A549 (cell line): ENCODE measurements at regions not wholly inside any gene's neighbourhood (a gene's known extent, or its start where the extent isn't known, plus 50 kb on each side); places are given as distances from the start of the nearest gene placed in this dataset.

Source experiments
- EP300 ChIP-seq, 2 experiments: fragments of >200 bp; sonication (Bioruptor Twin); formaldehyde crosslinking; IDR thresholded peaks; 2 replicates in 1 of 2; 3 replicates in 1 of 2; pipeline ENCODE4 v1.6.1; 2016 to 2017
- GATA3 ChIP-seq: IDR thresholded peaks from 2 replicates; pipeline ENCODE4 v1.6.1; 2012; ENCODE audit warnings: borderline replicate concordance
- PHF8 ChIP-seq: fragments of 200-600 bp; sonication (generic); IDR thresholded peaks from 2 replicates; pipeline ENCODE4 v1.6.1; 2016; ENCODE audit warnings: low read depth, mild to moderate bottlenecking, antibody characterized with exemption, moderate library complexity, borderline replicate concordance
- POLR2A ChIP-seq: IDR thresholded peaks from 2 replicates; pipeline ENCODE4 v1.6.1; 2012; ENCODE audit warnings: mild to moderate bottlenecking, low read length
- RAD21 ChIP-seq, 2 experiments: fragments of >200 bp in 1 of 2; sonication (Bioruptor Twin) in 1 of 2; formaldehyde crosslinking in 1 of 2; IDR thresholded peaks in 1 of 2; conservative IDR thresholded peaks in 1 of 2; 2 replicates in 1 of 2; 3 replicates in 1 of 2; pipeline ENCODE4 v1.6.1; 2012 to 2018; ENCODE audit warnings: inconsistent platforms in 1 of 2
- SMC3 ChIP-seq: fragments of >200 bp; sonication (Bioruptor Twin); formaldehyde crosslinking; IDR thresholded peaks from 3 replicates; pipeline ENCODE4 v1.6.1; 2018; ENCODE audit warnings: inconsistent platforms
- TF ChIP-seq, protein P1 (sequence below): fragments of >200 bp; sonication (Bioruptor Twin); formaldehyde crosslinking; IDR thresholded peaks from 3 replicates; pipeline ENCODE4 v1.5.1; 2016
- TF ChIP-seq, protein P2 (sequence below): fragments of 450-650 bp; IDR thresholded peaks from 2 replicates; pipeline ENCODE4 v1.6.1; 2014; ENCODE audit warnings: antibody characterized with exemption

DNA sequence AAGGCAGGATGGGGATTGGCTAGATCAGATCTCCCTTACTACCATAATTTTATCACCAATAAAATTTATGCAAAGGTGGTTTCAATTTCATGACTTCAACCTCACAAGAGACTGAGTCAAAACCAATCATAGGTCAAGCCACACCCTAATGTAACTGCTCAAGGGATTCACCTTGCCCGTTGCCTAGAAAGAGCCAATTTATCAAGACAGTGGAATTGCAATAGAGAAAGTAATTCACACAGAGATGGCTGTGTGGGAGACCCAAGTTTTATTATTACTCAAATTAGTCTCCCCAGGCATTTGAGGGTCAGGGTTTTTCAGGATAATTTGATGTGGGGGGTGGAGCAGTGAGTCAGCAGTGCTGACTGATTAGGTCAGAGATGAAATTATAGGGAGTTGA lies 340.6 kb downstream of the RND3 start:
- TF ChIP-seq SMC3 (no peak), POLR2A (no peak), RAD21 (conservative IDR thresholded peaks at IDR 0.05 in 1 of 2, IDR thresholded peaks at IDR 0.05 in 1 of 2) (no peak), EP300 (IDR thresholded peaks at IDR 0.05) (no peak), GATA3 (no peak), PHF8 (no peak)
- TF ChIP-seq, protein P1, sequence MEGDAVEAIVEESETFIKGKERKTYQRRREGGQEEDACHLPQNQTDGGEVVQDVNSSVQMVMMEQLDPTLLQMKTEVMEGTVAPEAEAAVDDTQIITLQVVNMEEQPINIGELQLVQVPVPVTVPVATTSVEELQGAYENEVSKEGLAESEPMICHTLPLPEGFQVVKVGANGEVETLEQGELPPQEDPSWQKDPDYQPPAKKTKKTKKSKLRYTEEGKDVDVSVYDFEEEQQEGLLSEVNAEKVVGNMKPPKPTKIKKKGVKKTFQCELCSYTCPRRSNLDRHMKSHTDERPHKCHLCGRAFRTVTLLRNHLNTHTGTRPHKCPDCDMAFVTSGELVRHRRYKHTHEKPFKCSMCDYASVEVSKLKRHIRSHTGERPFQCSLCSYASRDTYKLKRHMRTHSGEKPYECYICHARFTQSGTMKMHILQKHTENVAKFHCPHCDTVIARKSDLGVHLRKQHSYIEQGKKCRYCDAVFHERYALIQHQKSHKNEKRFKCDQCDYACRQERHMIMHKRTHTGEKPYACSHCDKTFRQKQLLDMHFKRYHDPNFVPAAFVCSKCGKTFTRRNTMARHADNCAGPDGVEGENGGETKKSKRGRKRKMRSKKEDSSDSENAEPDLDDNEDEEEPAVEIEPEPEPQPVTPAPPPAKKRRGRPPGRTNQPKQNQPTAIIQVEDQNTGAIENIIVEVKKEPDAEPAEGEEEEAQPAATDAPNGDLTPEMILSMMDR = no peak
- TF ChIP-seq, protein P2, sequence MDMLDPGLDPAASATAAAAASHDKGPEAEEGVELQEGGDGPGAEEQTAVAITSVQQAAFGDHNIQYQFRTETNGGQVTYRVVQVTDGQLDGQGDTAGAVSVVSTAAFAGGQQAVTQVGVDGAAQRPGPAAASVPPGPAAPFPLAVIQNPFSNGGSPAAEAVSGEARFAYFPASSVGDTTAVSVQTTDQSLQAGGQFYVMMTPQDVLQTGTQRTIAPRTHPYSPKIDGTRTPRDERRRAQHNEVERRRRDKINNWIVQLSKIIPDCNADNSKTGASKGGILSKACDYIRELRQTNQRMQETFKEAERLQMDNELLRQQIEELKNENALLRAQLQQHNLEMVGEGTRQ = no peak
